AG04449 (cell line): ENCODE measurements at regions not wholly inside any gene's neighbourhood (a gene's known extent, or its start where the extent isn't known, plus 50 kb on each side); places are given as distances from the start of the nearest gene placed in this dataset.

Experiments
- CTCF ChIA-PET: fragments of 350-600 bp; formaldehyde crosslinking; extraction: SDS; loops from one replicate; lab custom pipeline; 2021; ENCODE audit warnings: antibody characterized with exemption; lab: Yijun Ruan, JAX
- POLR2A ChIA-PET: fragments of 400-600, 350-600 bp; formaldehyde crosslinking; extraction: SDS; loops from one replicate; lab custom pipeline; 2020; ENCODE audit warnings: antibody characterized with exemption, inconsistent platforms; lab: Yijun Ruan, JAX
- DNase-seq: peaks from one replicate; pipeline ENCODE4 v3.0.0-alpha.2; 2010; ENCODE audit warnings: low read depth, low spot score
- H3K4me3 ChIP-seq: 2 replicates; pipeline ENCODE4 v1.5.1; 2011; ENCODE audit warnings: low read depth, mild to moderate bottlenecking, control low read depth, low read length
- CTCF ChIP-seq: IDR thresholded peaks from one replicate; pipeline ENCODE4 v1.5.1; 2011; ENCODE audit warnings: mild to moderate bottlenecking, moderate library complexity, low read length, control low read depth, inconsistent platforms; ENCODE audit not compliant: insufficient read depth; ENCODE audit errors: missing control alignments

- H3K4me3 ChIP-seq = no peak overlapping the region
- ChIA-PET POLR2A (no interaction called here), CTCF (no interaction called here)
- TF ChIP-seq CTCF = no peak
- no peak for DNase-seq
Observed at GRCh38 chr20:61083431-61083830, 168.6 kb upstream of the CDH4 start.

GRCh38 chr20:61086031-61086430 lies 166.0 kb upstream of the CDH4 start:
- no peak for DNase-seq
- POLR2A ChIA-PET = no interaction called here
- CTCF ChIA-PET = no interaction called here

GRCh38 chr20:61090541-61090940 lies 161.5 kb upstream of the CDH4 start:
- ChIA-PET POLR2A (no interaction called here), CTCF (no interaction called here)
- H3K4me3 ChIP-seq = no peak overlapping the region
- DNase-seq = no peak
- TF ChIP-seq CTCF = no peak

More at GRCh38 chr20:61086031-61086430, 166.0 kb upstream of the CDH4 start:
- H3K4me3 ChIP-seq = no peak overlapping the region
- TF ChIP-seq CTCF = no peak

GRCh38 chr20:61092251-61092650 lies 159.8 kb upstream of the CDH4 start:
- no peak overlapping the region for H3K4me3 ChIP-seq
- POLR2A ChIA-PET = no interaction called here
- no peak for DNase-seq
- CTCF ChIA-PET = interaction anchor here (1.1 kb wide), 1 partner anchor 137 kb away, joined by 3 read pairs; no protein-coding TSS in a partner anchor
- TF ChIP-seq CTCF = no peak

GRCh38 chr20:61094581-61094980 lies 157.5 kb upstream of the CDH4 start:
- DNase-seq = no peak
- no peak overlapping the region for H3K4me3 ChIP-seq
- TF ChIP-seq CTCF = no peak
- POLR2A ChIA-PET = no interaction called here
- CTCF ChIA-PET = no interaction called here

GRCh38 chr20:61096463-61096862 lies 155.6 kb upstream of the CDH4 start:
- POLR2A ChIA-PET = no interaction called here
- no peak overlapping the region for H3K4me3 ChIP-seq
- TF ChIP-seq CTCF = no peak
- CTCF ChIA-PET = no interaction called here
- no peak for DNase-seq
